GM13977 (cell line): ENCODE measurements at regions not wholly inside any gene's neighbourhood (a gene's known extent, or its start where the extent isn't known, plus 50 kb on each side); places are given as distances from the start of the nearest gene placed in this dataset.

Experiments
- DNase-seq: peaks from one replicate; pipeline ENCODE4 v3.0.0; 2012; ENCODE audit warnings: low spot score
- CTCF ChIP-seq: IDR thresholded peaks from 2 replicates; pipeline ENCODE4 v1.5.1; 2012; ENCODE audit warnings: mild to moderate bottlenecking, control low read depth; ENCODE audit not compliant: insufficient read depth; ENCODE audit errors: extremely low read depth, missing control alignments
- in situ Hi-C: fragments of 300-500 bp; cut with MboI; formaldehyde crosslinking; loops from one replicate; pipeline ENCODE4 v1.12.0; 2022; ENCODE audit warnings: low sequenced_read_pairs, low pct_unique_long_range_greater_than_20kb, mixed read lengths, inconsistent platforms; ENCODE audit not compliant: unreplicated experiment

GRCh38 chr6:19655744-19656143 lies 181.4 kb upstream of the ID4 start:
- no peak for DNase-seq
- in situ Hi-C loops, result no loop called here
- no peak for TF ChIP-seq CTCF

DNA sequence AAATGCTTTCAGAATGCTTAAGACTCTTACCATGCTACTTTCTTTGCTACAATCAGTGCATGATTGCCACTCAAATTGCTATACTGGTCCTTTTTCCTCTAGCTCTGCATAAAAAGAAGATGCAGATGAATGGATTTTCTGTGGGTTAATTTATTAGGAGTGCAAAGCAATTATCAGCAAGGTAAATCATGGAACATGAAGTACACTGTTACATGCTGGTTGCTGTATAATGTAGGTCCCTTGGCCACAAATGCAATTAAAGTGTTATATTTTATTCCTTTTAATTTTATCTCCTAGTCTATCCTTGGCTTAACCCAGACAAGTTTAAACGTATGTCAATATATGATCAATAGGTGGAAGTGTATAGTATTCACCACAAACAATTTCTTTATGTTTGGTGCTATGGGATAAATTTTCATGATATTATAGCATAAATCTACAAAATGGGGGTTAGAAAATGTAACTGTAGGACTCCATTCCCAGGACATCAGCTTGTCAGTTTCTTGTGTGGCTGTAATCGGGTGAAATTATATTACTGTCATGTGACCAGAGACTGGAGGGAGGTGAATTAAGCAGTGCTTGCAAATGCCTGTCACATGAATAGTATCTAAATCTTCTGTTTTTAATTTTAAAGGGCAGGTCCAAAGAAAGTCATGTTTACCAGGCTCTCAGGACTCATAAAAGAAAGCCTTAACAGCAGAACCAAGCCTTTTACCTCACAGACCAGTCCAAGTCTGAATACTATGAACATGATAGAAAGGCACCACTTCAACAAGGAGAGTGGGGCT lies 176.9 kb upstream of the ID4 start:
- in situ Hi-C loops, result no loop called here
- TF ChIP-seq CTCF, result no peak
- DNase-seq, result no peak

- no peak for TF ChIP-seq CTCF
- DNase-seq, result no peak
- in situ Hi-C loops, result no loop called here
Observed at GRCh38 chr6:19662911-19663310, 174.3 kb upstream of the ID4 start.

DNA sequence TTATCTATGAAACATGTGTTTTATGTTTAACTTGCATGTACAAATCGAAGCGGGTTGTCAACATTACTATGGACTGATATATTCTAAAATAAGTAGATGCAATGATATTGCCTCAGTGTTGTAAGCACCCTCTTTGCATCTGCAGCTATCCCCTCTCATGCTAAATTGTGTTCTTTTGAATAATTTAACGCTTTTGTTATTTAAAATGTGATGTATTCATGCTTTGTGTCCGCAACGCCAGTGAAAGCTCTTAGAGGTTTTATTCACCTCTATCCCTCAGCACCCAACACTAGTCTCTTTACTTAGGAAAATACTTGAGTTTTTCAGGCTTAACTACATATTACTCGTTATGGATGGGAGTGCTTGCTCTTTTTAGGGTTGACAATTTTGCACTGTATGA lies 173.7 kb upstream of the ID4 start:
- in situ Hi-C loops, result no loop called here
- no peak for TF ChIP-seq CTCF
- no peak for DNase-seq

GRCh38 chr6:19664050-19664449 lies 173.1 kb upstream of the ID4 start:
- no peak for DNase-seq
- in situ Hi-C loops, result no loop called here
- TF ChIP-seq CTCF, result no peak

- DNase-seq, result no peak
- in situ Hi-C loops, result no loop called here
- no peak for TF ChIP-seq CTCF
Observed at GRCh38 chr6:19664878-19665612, 172.1 kb upstream of the ID4 start.
